Hematopoietic multipotent progenitor cell treated with erythropoietin and hydrocortisone succinate and interleukin-3 and kit ligand, for 4 days (in vitro differentiated cells): ENCODE measurements at regions not wholly inside any gene's neighbourhood (a gene's known extent, or its start where the extent isn't known, plus 50 kb on each side); places are given as distances from the start of the nearest gene placed in this dataset.
"Not testable (repeated sequence)": the region's sequence is repeated elsewhere in the genome, so short reads cannot be mapped to it uniquely, and the experiment has no call there.

Experiments
- DNase-seq: peaks from one replicate; pipeline ENCODE4 v3.0.0-alpha.2; 2015

DNA sequence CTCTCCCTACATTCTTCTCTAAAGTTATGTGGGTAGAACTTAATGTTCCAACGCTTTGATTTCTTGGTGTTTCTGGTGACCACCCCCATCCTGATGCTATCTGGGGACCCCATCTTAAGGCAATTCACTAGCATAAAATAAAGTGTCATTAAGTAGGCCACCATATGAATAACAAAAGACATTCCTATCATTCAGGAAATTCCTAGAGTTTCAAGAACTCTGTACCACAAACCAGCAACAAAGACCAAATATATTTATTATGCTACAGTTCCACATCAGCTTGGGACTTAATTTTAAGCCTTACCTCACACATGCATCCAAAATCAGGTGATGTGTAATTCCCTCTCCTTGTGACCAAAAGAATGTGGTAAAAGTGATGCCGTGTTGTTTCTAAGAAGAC lies 254.6 kb upstream of the LRRC4C start:
- DNase-seq = no peak

- no peak for DNase-seq
These were observed 257.4 kb upstream of the LRRC4C start for GRCh38 chr11:41716862-41717261.

- DNase-seq = no peak
These were observed 261.3 kb upstream of the LRRC4C start for GRCh38 chr11:41720761-41721160.

- DNase-seq = not testable (repeated sequence)
These were observed 268.7 kb upstream of the LRRC4C start for GRCh38 chr11:41728161-41728560.

- no peak for DNase-seq
These were observed 315.8 kb upstream of the LRRC4C start for GRCh38 chr11:41775296-41775695.

DNA sequence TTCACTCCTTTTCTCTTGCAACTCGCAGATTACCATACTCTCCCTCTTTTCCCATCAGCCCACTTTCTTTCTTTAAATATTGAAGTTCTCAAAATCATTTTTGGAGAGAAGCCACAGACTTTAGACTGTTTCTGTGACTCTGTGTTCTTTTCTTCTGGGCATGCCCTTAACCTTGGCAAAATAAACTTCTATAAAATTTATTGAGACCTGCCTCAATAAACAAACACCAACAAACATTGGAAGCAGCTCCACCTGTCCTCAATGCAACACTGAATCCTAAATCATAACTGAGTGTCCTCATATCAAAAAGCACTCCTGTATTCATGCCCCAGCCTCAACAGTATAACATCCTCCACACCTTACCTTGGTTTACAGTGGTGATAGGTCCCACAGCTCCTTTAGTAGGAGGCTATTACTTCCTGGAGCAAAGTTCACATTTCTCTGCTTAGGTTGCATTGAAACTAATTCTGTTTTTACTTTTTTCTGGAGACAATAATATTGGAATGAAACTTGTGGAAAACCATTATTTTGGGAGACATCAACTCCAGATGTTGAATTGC lies 320.0 kb upstream of the LRRC4C start:
- no peak for DNase-seq

DNA sequence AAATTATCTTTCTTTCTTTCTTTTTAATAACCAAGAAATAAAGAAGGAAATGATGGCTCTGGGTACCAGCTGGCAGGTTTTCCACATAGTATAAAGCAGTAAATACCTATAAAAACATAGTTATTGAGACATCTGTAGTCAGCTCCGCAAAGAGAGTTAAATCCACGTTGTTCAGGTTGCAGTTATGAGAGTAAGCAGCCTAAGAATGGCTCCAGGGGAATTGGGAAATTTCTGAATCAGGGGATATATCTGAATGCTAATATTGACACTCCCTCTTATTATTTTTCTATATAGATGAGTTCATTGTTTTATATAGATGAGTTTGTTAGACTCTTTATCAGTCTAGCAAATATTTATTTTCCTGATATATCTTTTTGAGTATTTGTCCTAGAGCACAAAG lies 322.0 kb upstream of the LRRC4C start:
- DNase-seq = no peak

- DNase-seq = no peak
These were observed 325.3 kb upstream of the LRRC4C start for GRCh38 chr11:41784513-41785335.

GRCh38 chr11:41786087-41786486 lies 326.6 kb upstream of the LRRC4C start:
- DNase-seq = no peak

GRCh38 chr11:41788177-41788576 lies 328.7 kb upstream of the LRRC4C start:
- DNase-seq = no peak

DNA sequence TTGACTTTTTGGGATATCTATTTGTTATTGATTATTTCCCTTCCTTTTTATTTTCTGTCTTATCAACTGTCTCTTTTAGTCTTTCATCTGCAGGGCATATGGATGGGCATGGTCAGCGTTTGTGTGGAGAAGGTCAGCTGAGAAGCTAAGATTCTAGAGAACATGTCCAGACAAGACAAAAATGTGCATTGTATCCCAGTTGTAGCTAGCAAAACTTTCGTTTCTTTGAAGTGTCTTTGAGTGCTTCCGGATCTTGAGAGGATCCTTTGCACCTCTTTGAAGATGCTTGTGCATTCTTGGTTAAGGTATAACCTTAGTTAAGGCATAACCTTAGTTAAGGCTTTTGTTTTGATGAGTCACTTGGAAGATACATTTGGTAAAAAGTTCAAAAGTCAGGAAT lies 329.9 kb upstream of the LRRC4C start:
- no peak for DNase-seq

DNA sequence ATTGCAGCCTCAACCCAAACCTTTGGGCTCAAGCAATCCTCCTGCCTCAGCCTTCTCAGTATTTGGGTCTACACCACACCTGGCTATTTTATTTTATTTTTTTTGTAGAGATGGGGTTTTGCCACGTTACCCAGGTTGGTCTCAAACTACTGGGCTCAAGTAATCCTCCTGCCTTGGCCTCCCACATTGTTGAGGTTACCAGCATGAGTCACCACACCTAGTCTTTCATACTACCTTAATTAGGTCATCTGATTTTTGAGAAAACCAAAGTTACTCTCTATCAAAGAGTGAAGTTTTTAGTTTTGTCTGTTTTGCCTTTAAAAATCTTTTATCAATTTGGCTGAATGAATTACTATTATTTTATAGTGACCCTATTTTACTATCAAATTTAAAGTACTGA lies 335.6 kb upstream of the LRRC4C start:
- no peak for DNase-seq

DNA sequence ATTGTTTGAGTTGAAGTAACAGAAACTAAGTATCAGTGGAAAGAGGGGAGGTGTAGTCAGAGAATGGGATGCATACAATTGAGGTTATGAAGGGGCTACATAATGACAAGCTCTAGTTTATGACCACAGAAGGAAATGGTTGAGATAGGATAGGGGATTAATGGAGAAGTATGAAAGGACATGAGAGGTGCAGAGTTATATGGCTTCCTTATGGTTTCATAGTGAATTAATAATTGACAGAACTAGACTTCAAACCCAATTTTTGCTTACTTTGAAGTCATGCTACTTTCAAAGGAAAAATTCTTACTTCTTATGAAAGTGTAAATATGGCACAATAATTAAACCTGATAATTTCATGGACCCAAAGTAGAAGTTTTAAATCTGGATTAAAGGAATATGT lies 340.3 kb upstream of the LRRC4C start:
- no peak for DNase-seq

DNA sequence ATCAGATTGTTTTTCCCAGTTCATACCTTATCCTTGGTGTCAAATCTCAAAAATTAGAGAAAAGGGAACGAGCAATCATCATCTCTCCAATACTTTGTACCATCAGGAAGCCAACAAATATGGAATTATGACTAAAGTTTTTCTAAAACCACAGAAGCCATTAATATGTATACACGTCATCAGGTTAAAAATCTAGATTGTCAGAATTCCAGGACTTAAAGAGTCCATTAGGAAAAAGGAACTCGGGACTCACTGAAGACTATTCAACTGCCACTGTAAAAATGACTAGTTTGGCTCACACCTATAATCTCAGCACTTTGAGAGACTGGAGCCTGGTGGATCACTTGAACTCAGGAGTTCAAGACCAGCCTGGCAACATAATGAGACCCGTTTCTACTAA lies 344.4 kb upstream of the LRRC4C start:
- DNase-seq = no peak

- DNase-seq = no peak
These were observed 356.9 kb upstream of the LRRC4C start for GRCh38 chr11:41816396-41816795.

DNA sequence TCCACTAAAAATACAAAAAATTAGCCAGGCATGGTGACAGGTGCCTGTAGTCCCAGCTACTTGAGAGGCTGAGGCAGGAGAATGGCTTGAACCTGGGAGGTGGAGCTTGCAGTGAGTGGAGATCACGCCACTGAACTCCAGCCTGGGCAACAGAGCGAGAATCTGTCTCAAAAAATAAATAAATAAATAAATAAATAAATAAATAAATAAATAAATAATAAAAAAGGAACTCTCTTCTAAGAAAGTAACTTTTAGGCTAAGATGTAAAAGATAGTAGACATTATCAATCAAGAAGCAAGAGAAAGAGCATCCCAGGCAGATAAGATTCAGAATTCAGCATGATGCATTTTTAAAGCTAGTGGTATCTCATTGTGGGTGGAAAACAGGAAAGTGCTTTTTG lies 364.8 kb upstream of the LRRC4C start:
- not testable (repeated sequence) for DNase-seq

GRCh38 chr11:41826085-41826484 lies 366.6 kb upstream of the LRRC4C start:
- no peak for DNase-seq

GRCh38 chr11:41836431-41836830 lies 377.0 kb upstream of the LRRC4C start:
- no peak for DNase-seq

- DNase-seq = no peak
These were observed 383.2 kb upstream of the LRRC4C start for GRCh38 chr11:41842673-41843072.

DNA sequence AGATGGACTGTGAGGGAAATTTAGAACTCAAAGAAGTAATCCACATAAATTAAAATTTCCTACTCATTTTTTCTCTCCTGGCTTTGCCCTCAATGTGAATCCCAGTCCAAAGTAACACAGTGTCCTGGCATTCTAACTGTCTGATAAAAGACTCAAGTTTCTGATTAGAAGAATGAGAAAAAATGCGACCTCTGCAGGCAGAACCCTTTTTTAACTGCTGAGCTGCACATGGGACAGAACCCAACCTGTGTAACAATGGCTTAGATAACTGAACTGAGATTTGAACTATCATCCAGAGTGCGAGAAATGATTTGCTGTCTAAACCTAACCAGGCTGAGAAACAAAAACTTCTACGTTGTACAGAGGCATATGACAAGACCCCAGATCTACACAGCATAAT lies 385.6 kb upstream of the LRRC4C start:
- no peak for DNase-seq

- no peak for DNase-seq
These were observed 388.9 kb upstream of the LRRC4C start for GRCh38 chr11:41848349-41848748.

DNA sequence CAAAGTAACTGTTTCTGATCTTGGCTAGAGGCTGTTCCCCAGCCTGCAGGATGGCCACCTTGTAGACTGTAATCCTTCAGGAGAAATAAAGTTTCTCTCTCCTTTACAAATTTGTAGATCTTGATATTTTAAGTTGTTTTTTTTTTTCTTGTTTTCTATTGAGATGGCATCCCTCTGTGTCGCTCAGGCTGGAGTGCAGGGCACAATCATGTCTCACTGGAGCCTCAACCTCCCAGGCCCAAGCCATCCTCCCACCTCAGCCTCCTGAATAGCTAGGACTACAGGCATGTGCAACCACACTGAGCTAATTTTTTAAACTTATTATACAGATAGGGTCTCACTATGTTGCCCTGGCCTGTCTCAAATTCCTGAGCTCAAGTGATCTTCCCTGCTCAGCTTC lies 389.8 kb upstream of the LRRC4C start:
- no peak for DNase-seq

- DNase-seq = no peak
These were observed 392.3 kb upstream of the LRRC4C start for GRCh38 chr11:41851743-41852142.

GRCh38 chr11:41861838-41862237 lies 402.4 kb upstream of the LRRC4C start:
- no peak for DNase-seq

- no peak for DNase-seq
These were observed 407.1 kb upstream of the LRRC4C start for GRCh38 chr11:41866525-41866924.
